Central memory CD8-positive, alpha-beta T cell (primary cell): ENCODE measurements at regions not wholly inside any gene's neighbourhood (a gene's known extent, or its start where the extent isn't known, plus 50 kb on each side); places are given as distances from the start of the nearest gene placed in this dataset.
"Not testable (repeated sequence)": the region's sequence is repeated elsewhere in the genome, so short reads cannot be mapped to it uniquely, and the experiment has no call there.

Experiments used
- ATAC-seq: fragments of 150-1000 bp; cut with Tn5 transposase; replicated peaks from 2 replicates; pipeline ENCODE4 v1.10.0; 2022; ENCODE audit warnings: mild to moderate bottlenecking, moderate FRiP score, moderate number of reproducible peaks; ENCODE audit not compliant: poor library complexity, severe bottlenecking; ENCODE audit errors: extremely low read depth
- DNase-seq, 2 donors: peaks; one replicate each; pipeline ENCODE4 v3.0.0; 2021; ENCODE audit warnings: low spot score in 2 of 2
- H3K27ac Mint-ChIP-seq: one replicate; pipeline ENCODE4 v1.8.0; 2022; ENCODE audit warnings: low read depth, mild to moderate bottlenecking, moderate library complexity, mixed read lengths
- H3K27me3 Mint-ChIP-seq: one replicate; pipeline ENCODE4 v1.8.0; 2022; ENCODE audit warnings: mixed read lengths
- H3K36me3 Mint-ChIP-seq: one replicate; pipeline ENCODE4 v1.8.0; 2022; ENCODE audit warnings: mild to moderate bottlenecking, moderate library complexity, mixed read lengths; ENCODE audit not compliant: insufficient read depth
- H3K4me1 Mint-ChIP-seq: one replicate; pipeline ENCODE4 v1.8.0; 2022; ENCODE audit warnings: mixed read lengths
- H3K4me3 Mint-ChIP-seq: one replicate; pipeline ENCODE4 v1.8.0; 2022; ENCODE audit warnings: mild to moderate bottlenecking, moderate library complexity, mixed read lengths
- H3K9me3 Mint-ChIP-seq: one replicate; pipeline ENCODE4 v1.8.0; 2022; ENCODE audit warnings: mixed read lengths

DNA sequence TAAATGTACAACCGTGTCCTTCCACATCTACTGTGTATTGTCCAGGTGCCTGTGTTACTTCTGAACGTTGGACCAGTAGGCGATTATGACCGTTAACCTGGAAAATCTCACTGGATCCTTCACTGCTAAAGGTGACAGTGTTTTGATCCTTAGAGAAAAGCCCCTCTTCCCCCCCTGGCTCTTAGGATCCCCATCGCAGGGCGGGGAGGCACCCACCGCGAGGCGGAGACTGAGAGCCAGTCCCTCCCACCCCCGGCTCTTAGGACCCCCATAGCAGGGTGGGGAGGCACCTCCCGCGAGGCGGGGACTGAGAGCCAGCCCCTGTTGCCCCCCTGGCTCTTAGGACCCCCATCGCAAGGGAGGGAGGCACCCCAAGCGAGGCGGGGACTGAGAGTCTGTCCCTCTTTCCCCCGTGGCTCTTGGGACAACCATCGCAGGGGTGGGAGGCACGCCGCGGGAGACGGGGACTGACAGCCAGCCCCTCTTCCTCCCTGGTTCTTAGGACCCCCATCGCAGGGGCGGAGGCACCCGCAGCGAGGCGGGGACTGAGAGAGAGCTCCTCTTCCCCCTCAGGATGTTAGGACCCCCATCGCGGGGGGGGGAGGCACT lies 194.3 kb upstream of the PZP start:
- H3K27me3 Mint-ChIP-seq, H3K4me1 Mint-ChIP-seq, H3K9me3 Mint-ChIP-seq, H3K27ac Mint-ChIP-seq, H3K36me3 Mint-ChIP-seq, DNase-seq, H3K4me3 Mint-ChIP-seq: not testable (repeated sequence)
- ATAC-seq = peak; percentile 32

- H3K9me3 Mint-ChIP-seq, H3K4me1 Mint-ChIP-seq, DNase-seq, H3K36me3 Mint-ChIP-seq, H3K27me3 Mint-ChIP-seq, H3K4me3 Mint-ChIP-seq, ATAC-seq, H3K27ac Mint-ChIP-seq: not testable (repeated sequence)
These were observed 188.2 kb upstream of the PZP start for GRCh38 chr12:9396367-9396766.

DNA sequence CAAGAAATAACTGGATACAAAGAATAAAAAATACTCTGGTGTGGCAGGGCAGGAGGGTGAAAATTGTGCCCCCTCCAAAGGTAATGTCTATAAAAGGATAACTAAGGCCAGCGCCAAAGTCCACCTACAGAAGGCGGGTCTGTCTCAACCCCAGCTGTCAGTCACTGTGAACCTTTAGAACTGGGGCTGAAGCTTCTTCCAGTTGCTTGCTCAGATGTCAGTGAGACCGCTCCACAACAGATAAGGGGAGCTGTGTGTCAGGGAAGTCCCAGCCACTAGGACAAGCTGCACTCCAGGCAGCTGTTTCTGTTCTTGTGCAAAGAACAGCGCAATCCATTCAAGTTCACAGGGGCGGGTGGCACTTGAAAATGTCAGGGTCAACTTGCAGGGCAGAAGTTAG lies 187.0 kb upstream of the PZP start:
- H3K9me3 Mint-ChIP-seq, H3K4me3 Mint-ChIP-seq: not testable (repeated sequence)

DNA sequence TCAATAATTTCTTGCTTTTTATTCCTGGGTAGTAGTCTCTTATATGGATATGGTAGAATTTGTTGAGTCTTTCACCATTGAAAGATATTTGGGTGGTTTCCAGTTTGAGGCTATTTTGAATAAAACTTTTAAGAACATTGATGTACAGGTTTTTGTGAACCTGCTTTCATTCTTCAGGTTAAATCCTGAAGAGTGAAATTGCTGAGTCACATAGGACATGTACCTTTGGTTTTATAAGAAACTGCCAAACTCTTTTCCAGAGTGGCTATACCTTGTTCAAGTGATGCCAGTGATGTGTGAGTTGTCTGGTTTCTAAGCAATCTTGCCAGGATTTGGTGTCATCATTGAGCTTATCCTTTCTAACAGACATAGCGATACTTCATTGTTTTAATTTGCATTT lies 184.6 kb upstream of the PZP start:
- Mint-ChIP-seq H3K4me1 (peaks cover 3% of the 10 kb centered on the region), H3K9me3 (no peaks in the 10 kb centered on the region), H3K36me3 (no peaks in the 10 kb centered on the region), H3K27ac (no peak overlapping the region), H3K27me3 (no peaks in the 10 kb centered on the region), H3K4me3 (no peak overlapping the region)
- DNase-seq (no peak), ATAC-seq (no peak)

More for the DNA sequence above, 187.0 kb upstream of the PZP start:
- DNase-seq, H3K4me1 Mint-ChIP-seq, ATAC-seq, H3K36me3 Mint-ChIP-seq, H3K27me3 Mint-ChIP-seq, H3K27ac Mint-ChIP-seq: not testable (repeated sequence)

DNA sequence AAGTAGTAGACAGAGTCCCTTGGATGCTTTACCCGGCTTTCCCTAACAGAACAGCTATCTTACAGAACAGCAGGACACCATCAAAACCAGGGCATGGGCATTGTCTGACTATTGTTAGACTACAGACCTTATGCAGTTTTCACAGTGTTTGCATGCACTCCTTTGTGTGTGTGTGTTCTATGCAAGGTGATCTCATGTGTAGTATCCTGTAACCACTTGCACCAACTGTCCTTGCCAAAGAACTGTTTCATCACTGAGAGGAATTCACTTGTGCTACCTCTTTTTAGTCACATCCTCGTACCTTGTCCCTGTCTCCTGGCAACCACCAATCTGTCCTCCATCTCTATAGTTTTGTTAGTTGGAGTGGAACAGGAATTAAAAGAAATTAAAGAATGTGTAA lies 183.6 kb upstream of the PZP start:
- no peak overlapping the region for H3K4me3 Mint-ChIP-seq
- H3K27ac Mint-ChIP-seq = no peak overlapping the region
- no peaks in the 10 kb centered on the region for H3K27me3 Mint-ChIP-seq
- H3K4me1 Mint-ChIP-seq = peaks cover 10% of the 10 kb centered on the region
- no peaks in the 10 kb centered on the region for H3K36me3 Mint-ChIP-seq
- ATAC-seq (no peak), DNase-seq (no peak)
- H3K9me3 Mint-ChIP-seq = no peaks in the 10 kb centered on the region

- Mint-ChIP-seq H3K4me1 (peaks cover 10% of the 10 kb centered on the region), H3K4me3 (no peak overlapping the region), H3K36me3 (no peaks in the 10 kb centered on the region), H3K9me3 (no peaks in the 10 kb centered on the region), H3K27me3 (no peaks in the 10 kb centered on the region), H3K27ac (no peak overlapping the region)
- ATAC-seq = no peak
- no peak for DNase-seq
These were observed 182.6 kb upstream of the PZP start for GRCh38 chr12:9390761-9391160.

DNA sequence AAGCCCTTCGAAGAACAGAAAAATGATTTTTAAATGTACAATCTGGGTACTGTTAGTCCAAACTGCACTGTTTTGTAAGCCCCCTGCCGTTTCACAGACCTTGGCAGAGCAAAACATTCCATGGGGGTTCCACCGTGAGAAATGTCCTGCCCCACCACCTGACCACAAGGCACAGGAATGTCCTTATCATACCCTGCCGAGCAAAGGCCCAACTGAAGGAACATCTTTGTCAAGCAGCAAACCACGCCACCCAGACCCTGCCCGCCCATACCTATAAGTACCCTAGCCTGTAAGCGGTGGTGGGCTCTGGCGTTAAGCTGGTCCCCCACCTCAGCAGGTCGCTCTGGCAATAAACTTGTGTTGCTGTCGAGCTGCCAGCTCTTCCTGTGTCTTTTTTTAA lies 181.6 kb upstream of the PZP start:
- DNase-seq = no peak
- Mint-ChIP-seq H3K9me3 (no peaks in the 10 kb centered on the region), H3K27ac (no peak overlapping the region), H3K4me3 (no peak overlapping the region), H3K27me3 (no peaks in the 10 kb centered on the region), H3K36me3 (no peaks in the 10 kb centered on the region), H3K4me1 (peaks cover 10% of the 10 kb centered on the region)
- no peak for ATAC-seq

DNA sequence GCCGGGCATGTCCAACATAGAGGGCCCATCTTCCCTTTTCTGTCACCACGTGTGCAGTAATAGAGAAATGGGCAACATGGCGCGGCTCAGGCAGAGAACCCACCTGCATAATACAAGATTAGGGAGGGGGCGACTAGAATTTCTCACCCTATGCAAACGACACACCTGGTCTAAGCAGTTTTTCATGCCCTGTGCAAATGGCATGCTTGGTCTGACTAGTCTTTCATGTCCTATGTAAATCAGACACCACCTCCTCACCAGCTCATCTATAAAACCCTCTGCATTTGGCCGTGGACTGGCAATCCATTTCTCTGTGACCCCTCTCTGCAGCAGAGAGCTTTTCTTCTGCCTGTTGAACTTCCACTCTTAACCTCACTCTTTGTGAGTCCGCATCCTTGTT lies 180.2 kb upstream of the PZP start:
- Mint-ChIP-seq H3K36me3 (no peaks in the 10 kb centered on the region), H3K9me3 (no peaks in the 10 kb centered on the region), H3K27me3 (no peaks in the 10 kb centered on the region), H3K27ac (no peak overlapping the region), H3K4me1 (peaks cover 10% of the 10 kb centered on the region), H3K4me3 (no peak overlapping the region)
- ATAC-seq (no peak), DNase-seq (no peak)

DNA sequence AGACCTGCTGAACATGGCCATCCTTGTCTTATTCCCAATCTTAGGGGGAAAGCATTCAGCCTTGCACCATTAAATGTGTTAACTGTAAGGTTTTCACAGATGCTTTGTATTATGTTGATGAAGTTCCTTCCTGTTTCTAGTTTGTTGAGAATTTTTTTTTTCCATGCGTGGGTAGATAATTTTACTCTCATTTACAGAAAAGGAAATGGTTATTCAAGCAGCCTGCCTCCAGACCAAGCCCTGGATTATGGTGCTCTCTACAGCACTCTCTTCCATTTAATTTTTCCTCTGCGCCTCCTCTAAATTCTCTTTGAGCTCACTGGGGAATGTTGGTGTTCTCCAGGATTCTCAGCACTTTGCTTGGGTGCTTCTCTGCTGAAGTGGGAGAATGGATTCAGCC lies 179.3 kb upstream of the PZP start:
- Mint-ChIP-seq H3K36me3 (no peaks in the 10 kb centered on the region), H3K4me3 (no peak overlapping the region), H3K9me3 (no peaks in the 10 kb centered on the region), H3K27ac (no peak overlapping the region), H3K4me1 (peaks cover 10% of the 10 kb centered on the region), H3K27me3 (no peaks in the 10 kb centered on the region)
- ATAC-seq = no peak
- no peak for DNase-seq

DNA sequence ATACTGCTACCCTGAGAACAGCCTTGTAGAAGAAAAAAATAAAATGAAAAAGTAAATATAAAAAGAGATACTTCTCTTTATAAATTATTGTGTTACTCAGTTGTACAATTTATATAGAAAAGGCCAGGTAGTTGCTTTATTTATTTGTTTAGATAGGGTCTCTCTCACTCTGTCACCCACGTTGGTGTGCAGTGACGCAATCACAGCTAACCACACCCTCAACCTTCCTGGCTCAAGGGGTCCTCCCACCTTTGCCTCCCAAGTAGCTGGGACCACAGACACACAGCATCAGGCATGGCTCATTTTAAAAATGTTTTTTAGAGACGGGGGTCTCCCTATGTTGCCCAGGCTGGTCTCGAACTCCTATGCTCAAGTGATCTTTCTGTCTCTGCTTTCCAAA lies 175.4 kb upstream of the PZP start:
- no peaks in the 10 kb centered on the region for H3K27me3 Mint-ChIP-seq
- H3K36me3 Mint-ChIP-seq = no peaks in the 10 kb centered on the region
- ATAC-seq (no peak), DNase-seq (no peak)
- H3K4me1 Mint-ChIP-seq = peaks cover 10% of the 10 kb centered on the region
- no peaks in the 10 kb centered on the region for H3K9me3 Mint-ChIP-seq
- no peak overlapping the region for H3K4me3 Mint-ChIP-seq
- H3K27ac Mint-ChIP-seq = no peak overlapping the region

- no peaks in the 10 kb centered on the region for H3K4me1 Mint-ChIP-seq
These were observed 173.4 kb upstream of the PZP start for GRCh38 chr12:9381619-9382018.

GRCh38 chr12:9380650-9381049 lies 172.5 kb upstream of the PZP start:
- Mint-ChIP-seq H3K27ac (no peak overlapping the region), H3K36me3 (no peaks in the 10 kb centered on the region), H3K4me3 (no peak overlapping the region), H3K4me1 (no peaks in the 10 kb centered on the region), H3K27me3 (no peaks in the 10 kb centered on the region), H3K9me3 (no peaks in the 10 kb centered on the region)
- ATAC-seq = no peak
- no peak for DNase-seq

More at GRCh38 chr12:9381619-9382018, 173.4 kb upstream of the PZP start:
- no peak for DNase-seq
- Mint-ChIP-seq H3K27me3 (no peaks in the 10 kb centered on the region), H3K36me3 (no peaks in the 10 kb centered on the region), H3K4me3 (no peak overlapping the region), H3K27ac (no peak overlapping the region), H3K9me3 (no peaks in the 10 kb centered on the region)
- ATAC-seq = no peak

- ATAC-seq (no peak), DNase-seq (no peak)
- H3K36me3 Mint-ChIP-seq = no peaks in the 10 kb centered on the region
- H3K4me3 Mint-ChIP-seq = no peak overlapping the region
- no peak overlapping the region for H3K27ac Mint-ChIP-seq
- H3K4me1 Mint-ChIP-seq = no peaks in the 10 kb centered on the region
- H3K9me3 Mint-ChIP-seq = no peaks in the 10 kb centered on the region
- no peaks in the 10 kb centered on the region for H3K27me3 Mint-ChIP-seq
These were observed 171.0 kb upstream of the PZP start for GRCh38 chr12:9379023-9379742.
